ENCODE measurements at regions not wholly inside any gene's neighbourhood (a gene's known extent, or its start where the extent isn't known, plus 50 kb on each side); places are given as distances from the start of the nearest gene placed in this dataset.

- DNase-seq = no peak
These were observed 191.9 kb upstream of the LRIG1 start for GRCh38 chr3:66692766-66693150.

GRCh38 chr3:66693461-66694031, 192.7 kb upstream of the LRIG1 start:
- peak; percentile 72 for DNase-seq

GRCh38 chr3:66702126-66702525, 201.3 kb upstream of the LRIG1 start:
- DNase-seq = no peak

- DNase-seq = no peak
These were observed 202.7 kb upstream of the LRIG1 start for GRCh38 chr3:66703501-66703900.

GRCh38 chr3:66705076-66705475, 204.3 kb upstream of the LRIG1 start:
- no peak for DNase-seq

GRCh38 chr3:66706890-66707289, 206.1 kb upstream of the LRIG1 start:
- DNase-seq = peak; percentile 34

- no peak for DNase-seq
These were observed 208.7 kb upstream of the LRIG1 start for GRCh38 chr3:66709532-66709931.

GRCh38 chr3:66712210-66712609, 211.4 kb upstream of the LRIG1 start:
- DNase-seq = no peak

GRCh38 chr3:66713921-66714320, 213.1 kb upstream of the LRIG1 start:
- DNase-seq = no peak

GRCh38 chr3:66715806-66716205, 215.0 kb upstream of the LRIG1 start:
- DNase-seq = no peak

GRCh38 chr3:66717806-66718205, 217.0 kb upstream of the LRIG1 start:
- DNase-seq = no peak

GRCh38 chr3:66719796-66720356, 219.1 kb upstream of the LRIG1 start:
- no peak for DNase-seq

GRCh38 chr3:66720508-66720907, 219.7 kb upstream of the LRIG1 start:
- DNase-seq = no peak

- no peak for DNase-seq
These were observed 221.9 kb upstream of the LRIG1 start for GRCh38 chr3:66722675-66723074.

GRCh38 chr3:66723231-66723630, 222.4 kb upstream of the LRIG1 start:
- no peak for DNase-seq

- no peak for DNase-seq
These were observed 229.0 kb upstream of the LRIG1 start for GRCh38 chr3:66729687-66730393.

- DNase-seq = no peak
These were observed 238.0 kb upstream of the LRIG1 start for GRCh38 chr3:66738625-66739365.

- DNase-seq = no peak
These were observed 239.4 kb upstream of the LRIG1 start for GRCh38 chr3:66740260-66740659.

GRCh38 chr3:66744521-66744920, 243.7 kb upstream of the LRIG1 start:
- DNase-seq = no peak

- no peak for DNase-seq
These were observed 244.2 kb upstream of the LRIG1 start for GRCh38 chr3:66744986-66745385.

- DNase-seq = no peak
These were observed 246.4 kb upstream of the LRIG1 start for GRCh38 chr3:66747261-66747660.

- peak; percentile 25 for DNase-seq
These were observed 246.9 kb upstream of the LRIG1 start for GRCh38 chr3:66747696-66748095.

- no peak for DNase-seq
These were observed 247.5 kb upstream of the LRIG1 start for GRCh38 chr3:66748175-66748876.

Data from femur (tissue), 1 donor.